CD4-positive, alpha-beta T cell (primary cell): ENCODE measurements at regions not wholly inside any gene's neighbourhood (a gene's known extent, or its start where the extent isn't known, plus 50 kb on each side); places are given as distances from the start of the nearest gene placed in this dataset.

ENCODE experiments used
- ATAC-seq: fragments of 200-7000 bp; cut with Tn5 transposase; one replicate; pipeline ENCODE4 v1.10.0; 2022; ENCODE audit warnings: mild to moderate bottlenecking; ENCODE audit not compliant: poor library complexity
- CTCF ChIA-PET: fragments of 350-600 bp; sonication (Branson Sonifier 250); formaldehyde crosslinking; loops from one replicate; lab custom pipeline; 2021; ENCODE audit warnings: antibody characterized with exemption, inconsistent platforms; lab: Charles Lee
- POLR2A ChIA-PET: fragments of 350-600 bp; sonication (Branson Sonifier 250); formaldehyde crosslinking; loops from one replicate; lab custom pipeline; 2021; ENCODE audit warnings: antibody characterized with exemption, inconsistent platforms; lab: Charles Lee
- DNase-seq, 14 experiments: peaks; one replicate each; pipeline ENCODE4 v3.0.0-alpha.2; 2013 to 2020; ENCODE audit warnings: mixed read lengths in 2 of 14
- H3K27ac ChIP-seq, 2 donors: one replicate each; pipeline versions ENCODE4 v1.5.1 to v1.7.0; 2013; ENCODE audit warnings: low read length in 2 of 2, low read depth in 1 of 2, mild to moderate bottlenecking in 1 of 2
- H3K27me3 ChIP-seq, 2 experiments: 1 replicate in 1 of 2; 2 replicates in 1 of 2; pipeline versions ENCODE4 v1.6.1 to v1.7.0; 2013; ENCODE audit warnings: low read length in 2 of 2, control low read depth in 1 of 2, mild to moderate bottlenecking in 1 of 2, moderate library complexity in 1 of 2; ENCODE audit not compliant: insufficient read depth in 2 of 2, control insufficient read depth in 1 of 2
- H3K36me3 ChIP-seq: one replicate; pipeline ENCODE4 v1.6.1; 2013; ENCODE audit warnings: low read length, control low read depth; ENCODE audit not compliant: insufficient read depth
- H3K4me1 ChIP-seq: one replicate; pipeline ENCODE4 v1.6.1; 2013; ENCODE audit warnings: low read length, control low read depth; ENCODE audit not compliant: insufficient read depth
- H3K4me3 ChIP-seq: one replicate; pipeline ENCODE4 v1.5.1; 2013; ENCODE audit warnings: mild to moderate bottlenecking, low read length, moderate library complexity
- H3K9me3 ChIP-seq, 2 experiments: 1 replicate in 1 of 2; 2 replicates in 1 of 2; pipeline versions ENCODE4 v1.6.1 to v1.7.0; 2013; ENCODE audit warnings: low read length in 2 of 2, mild to moderate bottlenecking in 2 of 2, control low read depth in 1 of 2, moderate library complexity in 1 of 2; ENCODE audit not compliant: control insufficient read depth in 1 of 2, insufficient read depth in 1 of 2
- H3K27ac Mint-ChIP-seq: one replicate; pipeline ENCODE4 v1.8.0; 2020; ENCODE audit warnings: mixed read lengths
- H3K27me3 Mint-ChIP-seq: one replicate; pipeline ENCODE4 v1.8.0; 2021; ENCODE audit warnings: mixed read lengths
- H3K36me3 Mint-ChIP-seq: one replicate; pipeline ENCODE4 v1.8.0; 2021; ENCODE audit warnings: low read depth, mixed read lengths
- H3K4me1 Mint-ChIP-seq: one replicate; pipeline ENCODE4 v1.8.0; 2021; ENCODE audit warnings: low read depth, mixed read lengths
- H3K4me3 Mint-ChIP-seq: one replicate; pipeline ENCODE4 v1.8.0; 2020; ENCODE audit warnings: mild to moderate bottlenecking, mixed read lengths
- H3K9me3 Mint-ChIP-seq: one replicate; pipeline ENCODE4 v1.8.0; 2020; ENCODE audit warnings: mixed read lengths
- CTCF ChIP-seq: fragments of 200-600 bp; IDR thresholded peaks from one replicate; pipeline ENCODE4 v1.8.0; 2022; ENCODE audit warnings: antibody characterized with exemption, mild to moderate bottlenecking
- intact Hi-C, 2 experiments: fragments of 100-400 bp; cut with DNase I in 1 of 2; cut with micrococcal nuclease in 1 of 2; formaldehyde crosslinking; loops; one replicate each; pipeline versions ENCODE4 v1.15.1 to v1.9.0; 2023 to 2025; cut with DNase I, micrococcal nuclease

GRCh38 chr5:169395136-169395535 lies 94.2 kb upstream of the SLIT3 start:
- DNase-seq (no peak), ATAC-seq (no peak)
- POLR2A ChIA-PET = no interaction called here
- no peak overlapping the region for H3K27ac Mint-ChIP-seq
- H3K36me3 ChIP-seq = no peaks in the 10 kb centered on the region
- H3K4me1 Mint-ChIP-seq = no peaks in the 10 kb centered on the region
- H3K36me3 Mint-ChIP-seq = no peaks in the 10 kb centered on the region
- TF ChIP-seq CTCF = no peak
- H3K4me3 Mint-ChIP-seq = no peak overlapping the region
- no peak overlapping the region for H3K4me3 ChIP-seq
- peaks cover 21% of the 10 kb centered on the region for H3K27me3 Mint-ChIP-seq
- intact Hi-C loops = no loop called here
- no peaks in the 10 kb centered on the region for H3K4me1 ChIP-seq
- peaks cover 4% of the 10 kb centered on the region for H3K9me3 Mint-ChIP-seq
- H3K9me3 ChIP-seq = no peaks in the 10 kb centered on the region
- no peak overlapping the region for H3K27ac ChIP-seq
- peaks cover 0 to 4% of the 10 kb centered on the region in 2 experiments for H3K27me3 ChIP-seq
- CTCF ChIA-PET = no interaction called here

- DNase-seq (no peak), ATAC-seq (no peak)
- H3K4me1 Mint-ChIP-seq = no peaks in the 10 kb centered on the region
- Histone ChIP-seq H3K4me3 (no peak overlapping the region), H3K9me3 (no peaks in the 10 kb centered on the region), H3K36me3 (no peaks in the 10 kb centered on the region), H3K27me3 (peaks cover 0 to 4% of the 10 kb centered on the region in 2 experiments), H3K4me1 (no peaks in the 10 kb centered on the region), H3K27ac (no peak overlapping the region)
- peaks cover 21% of the 10 kb centered on the region for H3K27me3 Mint-ChIP-seq
- no peak for TF ChIP-seq CTCF
- H3K27ac Mint-ChIP-seq = no peak overlapping the region
- ChIA-PET POLR2A (no interaction called here), CTCF (no interaction called here)
- H3K9me3 Mint-ChIP-seq = peaks cover 4% of the 10 kb centered on the region
- intact Hi-C loops = no loop called here
- no peaks in the 10 kb centered on the region for H3K36me3 Mint-ChIP-seq
- no peak overlapping the region for H3K4me3 Mint-ChIP-seq
Observed at GRCh38 chr5:169394371-169394770, 93.4 kb upstream of the SLIT3 start.

GRCh38 chr5:169393907-169394306 lies 93.0 kb upstream of the SLIT3 start:
- intact Hi-C loops = no loop called here
- Histone ChIP-seq H3K36me3 (no peaks in the 10 kb centered on the region), H3K4me1 (no peaks in the 10 kb centered on the region), H3K9me3 (no peaks in the 10 kb centered on the region), H3K4me3 (no peak overlapping the region), H3K27me3 (peaks cover 0 to 4% of the 10 kb centered on the region in 2 experiments), H3K27ac (no peak overlapping the region)
- DNase-seq = no peak
- H3K4me3 Mint-ChIP-seq = no peak overlapping the region
- no peaks in the 10 kb centered on the region for H3K4me1 Mint-ChIP-seq
- H3K9me3 Mint-ChIP-seq = peaks cover 4% of the 10 kb centered on the region
- POLR2A ChIA-PET = no interaction called here
- H3K27me3 Mint-ChIP-seq = peaks cover 21% of the 10 kb centered on the region
- H3K36me3 Mint-ChIP-seq = no peaks in the 10 kb centered on the region
- CTCF ChIA-PET = no interaction called here
- no peak overlapping the region for H3K27ac Mint-ChIP-seq
- no peak for ATAC-seq
- TF ChIP-seq CTCF = no peak
